Skeletal muscle tissue (tissue), 3 donors: ENCODE measurements at regions not wholly inside any gene's neighbourhood (a gene's known extent, or its start where the extent isn't known, plus 50 kb on each side); places are given as distances from the start of the nearest gene placed in this dataset.

ENCODE experiments used
- H3K27ac ChIP-seq: one replicate; pipeline ENCODE4 v1.7.0; 2013; ENCODE audit warnings: mild to moderate bottlenecking, low read depth, low read length, inconsistent platforms
- H3K27me3 ChIP-seq, 3 donors: one replicate each; pipeline ENCODE4 v1.7.0; 2013; ENCODE audit warnings: low read length in 3 of 3; ENCODE audit not compliant: control insufficient read depth in 3 of 3, insufficient read depth in 3 of 3
- H3K36me3 ChIP-seq, 3 donors: one replicate each; pipeline ENCODE4 v1.7.0; 2013; ENCODE audit warnings: low read length in 3 of 3; ENCODE audit not compliant: control insufficient read depth in 3 of 3, insufficient read depth in 3 of 3
- H3K4me1 ChIP-seq, 3 donors: one replicate each; pipeline ENCODE4 v1.7.0; 2013; ENCODE audit warnings: low read length in 3 of 3, mild to moderate bottlenecking in 3 of 3; ENCODE audit not compliant: control insufficient read depth in 3 of 3, insufficient read depth in 3 of 3
- H3K4me3 ChIP-seq, 3 donors: one replicate each; pipeline ENCODE4 v1.7.0; 2013; ENCODE audit warnings: low read length in 3 of 3
- H3K9ac ChIP-seq, 3 donors: one replicate each; pipeline ENCODE4 v1.7.0; 2013; ENCODE audit warnings: low read length in 3 of 3, mild to moderate bottlenecking in 3 of 3, moderate library complexity in 2 of 3, low read depth in 1 of 3
- H3K9me3 ChIP-seq, 3 donors: one replicate each; pipeline ENCODE4 v1.7.0; 2013; ENCODE audit warnings: low read length in 3 of 3; ENCODE audit not compliant: control insufficient read depth in 3 of 3
- donor health status: Osteomylitis.

DNA sequence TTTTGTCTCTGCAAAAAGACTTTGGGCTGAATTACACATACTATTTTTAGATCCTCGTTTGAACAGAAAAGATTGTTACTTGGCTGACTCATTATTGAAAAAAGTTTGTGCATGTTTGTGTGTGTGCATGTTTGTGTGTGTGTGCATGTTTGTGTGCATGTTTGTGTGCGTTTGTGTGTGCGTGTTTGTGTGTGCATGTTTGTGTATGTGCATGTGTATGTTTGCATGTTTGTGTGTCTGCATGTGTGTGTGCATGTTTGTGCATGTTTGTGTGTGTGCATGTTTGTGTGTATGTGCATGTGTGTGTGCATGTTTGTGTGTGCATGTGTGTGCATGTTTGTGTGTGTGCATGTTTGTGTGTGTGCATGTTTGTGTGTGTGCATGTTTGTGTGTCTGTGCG lies 201.1 kb upstream of the FAT1 start:
- H3K27me3 ChIP-seq = no peaks in the 10 kb centered on the region
- H3K9me3 ChIP-seq = no peaks in the 10 kb centered on the region
- no peak overlapping the region for H3K9ac ChIP-seq
- H3K27ac ChIP-seq = no peak overlapping the region
- H3K4me1 ChIP-seq = no peaks in the 10 kb centered on the region
- H3K4me3 ChIP-seq = no peak overlapping the region
- H3K36me3 ChIP-seq = no peaks in the 10 kb centered on the region

DNA sequence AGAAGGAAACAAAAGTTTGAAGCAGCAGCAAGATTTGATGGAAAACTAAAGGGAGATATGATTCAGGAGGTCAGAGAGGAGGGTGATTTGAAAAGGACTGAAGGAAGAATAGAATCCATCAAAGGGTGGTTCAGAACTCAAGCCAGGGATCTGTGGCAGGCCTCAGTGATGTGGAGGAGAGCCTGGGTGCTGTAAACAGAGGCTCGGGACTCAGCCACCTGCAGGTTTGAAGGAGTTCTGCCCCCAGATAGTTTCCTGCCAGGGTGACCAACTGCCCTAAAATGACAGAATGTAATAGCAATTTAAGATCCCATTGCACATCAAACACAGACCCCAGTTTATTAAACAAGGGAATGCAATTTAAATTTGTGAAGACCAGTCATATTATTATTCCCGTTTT lies 204.0 kb upstream of the FAT1 start:
- Histone ChIP-seq H3K4me3 (no peak overlapping the region), H3K9me3 (no peaks in the 10 kb centered on the region), H3K27me3 (no peaks in the 10 kb centered on the region), H3K4me1 (no peaks in the 10 kb centered on the region), H3K9ac (no peak overlapping the region), H3K36me3 (no peaks in the 10 kb centered on the region), H3K27ac (no peak overlapping the region)

DNA sequence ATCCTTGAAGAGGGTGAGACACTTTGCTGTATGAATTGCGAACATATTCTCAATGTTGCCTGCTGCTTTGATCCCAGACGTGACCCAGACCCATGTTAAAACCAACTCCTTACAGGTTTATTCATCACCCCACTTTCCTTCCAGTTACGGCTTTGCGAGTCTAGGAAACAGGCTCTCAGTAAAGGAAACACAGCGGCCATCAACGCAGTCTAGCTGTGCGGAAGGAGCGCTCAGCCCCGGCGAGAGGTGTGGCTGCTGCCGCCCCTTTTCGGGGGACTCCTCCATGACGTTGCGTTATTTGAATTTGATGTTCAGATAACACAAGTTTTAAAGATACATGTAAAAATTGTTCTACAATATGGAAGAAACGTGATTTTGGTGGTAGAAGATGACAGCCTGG lies 206.4 kb upstream of the FAT1 start:
- H3K4me1 ChIP-seq = no peaks in the 10 kb centered on the region
- H3K27ac ChIP-seq = no peak overlapping the region
- no peaks in the 10 kb centered on the region for H3K9me3 ChIP-seq
- no peaks in the 10 kb centered on the region for H3K36me3 ChIP-seq
- no peak overlapping the region for H3K4me3 ChIP-seq
- H3K9ac ChIP-seq = no peak overlapping the region
- no peaks in the 10 kb centered on the region for H3K27me3 ChIP-seq

DNA sequence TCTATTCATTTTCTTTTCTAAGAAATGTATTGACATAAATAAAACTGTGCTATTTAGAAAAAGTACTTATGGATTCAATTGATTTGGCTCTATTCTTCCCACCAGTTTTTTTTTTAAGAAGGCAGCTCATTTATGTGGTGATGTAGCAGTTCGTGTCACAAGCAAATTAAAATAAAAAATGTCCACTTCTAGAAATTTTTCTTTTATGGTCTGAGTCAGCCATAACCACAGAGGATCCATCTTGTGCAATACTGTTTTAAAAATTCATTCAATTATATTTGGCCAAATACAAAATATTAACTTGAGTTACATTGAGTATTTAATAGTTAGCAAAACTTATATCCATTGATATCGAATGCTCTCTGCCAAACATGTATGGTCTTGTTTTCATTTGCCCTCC lies 207.9 kb upstream of the FAT1 start:
- Histone ChIP-seq H3K4me3 (no peak overlapping the region), H3K27ac (no peak overlapping the region), H3K9me3 (no peaks in the 10 kb centered on the region), H3K9ac (no peak overlapping the region), H3K36me3 (no peaks in the 10 kb centered on the region), H3K4me1 (no peaks in the 10 kb centered on the region), H3K27me3 (no peaks in the 10 kb centered on the region)

DNA sequence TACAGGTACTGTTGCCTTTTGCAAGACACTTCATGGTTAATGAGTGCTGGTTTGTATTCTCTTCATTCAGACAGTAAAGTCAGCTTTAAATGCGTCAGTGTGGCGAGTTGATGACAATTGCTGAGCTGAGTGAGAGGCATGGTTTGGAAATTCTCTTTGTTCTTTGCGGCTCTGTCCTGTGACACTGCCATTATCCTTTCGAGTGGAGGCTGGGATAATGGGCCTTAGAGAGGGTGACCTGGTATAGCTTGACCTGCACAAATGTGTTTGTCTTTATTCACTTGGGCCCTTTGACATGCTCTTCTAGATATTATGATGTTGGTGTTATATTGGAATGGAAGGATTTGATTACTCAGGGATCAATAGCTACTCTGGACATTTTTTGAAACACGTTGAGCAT lies 208.5 kb upstream of the FAT1 start:
- H3K9ac ChIP-seq = no peak overlapping the region
- no peaks in the 10 kb centered on the region for H3K36me3 ChIP-seq
- no peak overlapping the region for H3K27ac ChIP-seq
- no peaks in the 10 kb centered on the region for H3K27me3 ChIP-seq
- H3K4me3 ChIP-seq = no peak overlapping the region
- H3K9me3 ChIP-seq = no peaks in the 10 kb centered on the region
- H3K4me1 ChIP-seq = no peaks in the 10 kb centered on the region

DNA sequence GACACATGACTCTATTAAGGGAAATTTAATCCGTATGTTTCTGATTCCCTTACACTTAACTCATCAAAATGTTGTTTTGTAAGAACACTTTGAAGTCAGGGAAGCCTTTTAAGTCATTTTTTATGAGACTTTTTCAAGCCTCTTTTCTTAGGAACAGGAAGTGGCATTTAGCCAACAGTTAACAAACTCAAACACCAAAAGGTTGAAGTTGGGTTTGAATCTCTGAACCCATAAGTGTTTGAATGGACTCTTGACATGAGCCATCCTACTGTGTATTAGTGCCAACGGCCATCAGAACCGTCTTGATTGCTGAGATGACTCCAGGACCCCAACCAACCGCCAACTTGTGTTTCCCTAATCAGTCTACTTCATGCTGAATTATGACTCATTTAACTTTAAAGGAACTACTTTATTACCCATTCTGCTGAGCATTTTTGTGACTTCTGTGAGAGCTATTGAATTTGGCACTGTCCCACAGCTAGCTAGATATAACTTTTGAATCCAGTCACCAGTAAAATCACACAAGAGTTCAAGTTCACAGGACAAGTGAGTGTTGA lies 209.1 kb upstream of the FAT1 start:
- H3K4me3 ChIP-seq = no peak overlapping the region
- no peaks in the 10 kb centered on the region for H3K9me3 ChIP-seq
- H3K4me1 ChIP-seq = no peaks in the 10 kb centered on the region
- H3K36me3 ChIP-seq = no peaks in the 10 kb centered on the region
- no peak overlapping the region for H3K27ac ChIP-seq
- no peaks in the 10 kb centered on the region for H3K27me3 ChIP-seq
- H3K9ac ChIP-seq = no peak overlapping the region

DNA sequence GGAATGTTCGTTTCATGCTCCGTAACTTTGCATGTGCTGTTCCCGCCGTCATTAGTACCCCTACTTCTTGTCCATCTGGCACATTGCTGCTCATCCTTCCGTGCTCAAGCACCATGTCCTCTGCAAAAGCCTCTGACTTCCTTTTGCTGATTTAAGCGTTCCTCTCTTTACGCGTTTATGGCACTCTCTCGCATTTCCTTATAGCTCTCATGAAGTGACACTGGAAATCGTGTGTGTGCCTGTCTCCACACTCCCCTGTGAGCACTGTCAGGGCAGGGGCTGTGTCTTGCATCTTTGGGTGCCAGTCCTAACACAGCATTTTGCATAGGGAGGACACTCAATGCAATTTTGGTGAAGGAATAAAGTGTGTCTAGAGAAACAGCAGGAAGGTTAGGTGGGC lies 210.6 kb upstream of the FAT1 start:
- H3K36me3 ChIP-seq = no peaks in the 10 kb centered on the region
- no peaks in the 10 kb centered on the region for H3K9me3 ChIP-seq
- no peaks in the 10 kb centered on the region for H3K4me1 ChIP-seq
- H3K27ac ChIP-seq = no peak overlapping the region
- H3K4me3 ChIP-seq = no peak overlapping the region
- no peak overlapping the region for H3K9ac ChIP-seq
- no peaks in the 10 kb centered on the region for H3K27me3 ChIP-seq

DNA sequence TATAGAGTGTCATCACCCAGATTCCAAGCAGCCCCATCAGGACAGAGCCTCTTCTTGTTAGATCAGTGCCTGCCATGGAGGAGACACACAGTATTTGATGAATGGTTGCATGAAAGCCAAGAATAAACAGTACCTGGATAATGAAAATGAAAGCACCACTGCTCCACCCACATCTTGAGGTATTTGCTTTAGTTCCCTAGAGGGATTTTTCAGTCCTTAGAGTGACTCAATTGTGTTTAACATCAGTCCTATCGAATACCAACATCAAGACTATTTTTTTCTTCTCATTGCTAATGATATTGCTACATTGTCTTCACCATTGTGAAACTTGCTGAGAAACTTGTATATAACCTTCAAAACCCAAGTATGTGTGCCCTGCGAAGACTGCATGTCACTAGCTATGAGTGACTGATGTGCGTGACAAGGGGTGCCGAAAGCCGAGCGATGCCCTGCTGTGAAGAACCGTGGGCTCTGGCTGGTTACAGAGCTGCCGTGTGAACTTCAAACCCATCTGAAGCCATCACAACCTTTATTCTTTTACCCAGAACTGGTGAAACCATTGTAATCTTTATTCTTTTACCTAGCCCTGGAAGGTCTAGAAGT lies 211.3 kb upstream of the FAT1 start:
- Histone ChIP-seq H3K27ac (no peak overlapping the region), H3K4me3 (no peak overlapping the region), H3K27me3 (no peaks in the 10 kb centered on the region), H3K36me3 (no peaks in the 10 kb centered on the region), H3K9me3 (no peaks in the 10 kb centered on the region), H3K4me1 (no peaks in the 10 kb centered on the region), H3K9ac (no peak overlapping the region)

DNA sequence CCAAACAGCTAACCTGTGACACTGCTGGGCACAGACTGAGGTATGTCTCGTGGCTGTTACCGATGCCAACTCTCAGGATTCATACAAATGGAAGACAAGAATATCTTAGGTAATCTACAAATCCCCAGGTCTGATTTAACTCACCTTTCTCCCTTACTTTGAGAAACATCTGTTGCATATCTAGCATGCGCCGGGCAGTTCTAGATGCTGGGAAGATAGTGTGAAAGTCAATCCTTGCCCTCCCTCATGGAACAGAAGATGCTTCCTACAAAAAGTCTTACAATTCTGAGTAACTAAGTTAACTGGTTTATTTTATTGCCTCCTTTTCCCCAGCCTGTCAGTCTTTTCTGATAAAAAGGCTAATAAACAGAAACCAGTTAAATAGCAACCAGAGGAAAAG lies 212.2 kb upstream of the FAT1 start:
- H3K4me1 ChIP-seq = no peaks in the 10 kb centered on the region
- no peak overlapping the region for H3K9ac ChIP-seq
- H3K27me3 ChIP-seq = no peaks in the 10 kb centered on the region
- H3K36me3 ChIP-seq = no peaks in the 10 kb centered on the region
- peak overlapping the region; percentile 32 for H3K27ac ChIP-seq
- no peak overlapping the region for H3K4me3 ChIP-seq
- no peaks in the 10 kb centered on the region for H3K9me3 ChIP-seq

DNA sequence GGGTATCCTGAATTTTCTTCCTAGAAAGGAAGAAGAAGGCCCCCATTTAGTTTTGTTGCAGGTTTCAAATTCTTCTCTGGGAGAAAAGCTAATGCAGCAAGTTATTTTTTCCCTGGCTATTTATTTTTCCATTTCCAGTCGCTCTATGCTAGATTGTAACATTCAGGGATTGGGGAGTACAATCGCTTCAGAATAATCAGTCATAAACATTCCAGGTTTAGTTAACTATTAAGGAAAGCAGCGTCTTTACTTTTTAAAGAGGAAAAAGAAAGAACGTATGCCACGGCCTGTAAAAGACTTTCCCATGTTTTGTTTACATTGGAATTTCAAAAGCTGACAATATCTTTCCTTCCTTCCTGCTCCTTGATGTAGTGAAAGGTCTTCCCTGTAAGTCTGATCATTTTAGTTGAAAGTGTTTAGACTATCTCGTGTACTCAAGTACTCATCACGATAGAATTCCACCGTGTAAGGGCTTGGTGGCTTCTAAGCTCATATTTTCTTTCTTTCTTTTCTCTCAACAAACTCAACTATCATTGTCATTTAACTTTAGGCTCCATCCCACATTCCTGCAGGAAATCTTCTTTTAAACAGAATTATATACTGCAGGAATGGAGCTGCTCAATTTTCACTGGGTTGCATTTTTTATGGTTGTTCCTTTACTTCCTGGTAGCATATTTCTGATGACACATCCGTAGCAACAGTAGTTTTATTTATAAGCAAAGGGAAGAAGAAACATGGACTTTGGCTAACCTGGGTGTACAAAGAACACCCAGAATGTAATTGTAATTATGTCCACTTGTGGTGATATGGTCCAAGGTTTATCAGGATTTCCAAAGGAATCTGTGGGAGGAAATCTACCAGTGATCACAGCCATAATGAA lies 213.1 kb upstream of the FAT1 start:
- no peak overlapping the region for H3K4me3 ChIP-seq
- H3K4me1 ChIP-seq = no peaks in the 10 kb centered on the region
- peak overlapping the region in 1 of 3 donors; percentile 5 for H3K9ac ChIP-seq
- no peaks in the 10 kb centered on the region for H3K27me3 ChIP-seq
- H3K9me3 ChIP-seq = no peaks in the 10 kb centered on the region
- H3K27ac ChIP-seq = peak overlapping the region; percentile 32
- no peaks in the 10 kb centered on the region for H3K36me3 ChIP-seq
